H1 (cell line): ENCODE measurements at regions not wholly inside any gene's neighbourhood (a gene's known extent, or its start where the extent isn't known, plus 50 kb on each side); places are given as distances from the start of the nearest gene placed in this dataset.

ENCODE experiments used
- CTCF ChIA-PET: fragments of 300-600 bp; sonication (Branson Sonifier 250); formaldehyde crosslinking; loops from one replicate; lab custom pipeline; 2021; ENCODE audit not compliant: partially characterized antibody; lab: Charles Lee
- POLR2A ChIA-PET: fragments of 300-600 bp; sonication (Branson Sonifier 250); formaldehyde crosslinking; loops from one replicate; lab custom pipeline; 2021; ENCODE audit warnings: inconsistent platforms; ENCODE audit not compliant: partially characterized antibody; lab: Charles Lee
- DNase-seq, 2 experiments: peaks; one replicate each; pipeline versions ENCODE4 v3.0.0 to v3.0.0-alpha.2; 2010 to 2022; ENCODE audit warnings: low spot score in 2 of 2, low read depth in 1 of 2, mixed read lengths in 1 of 2
- FAIRE-seq: peaks from 2 replicates; lab custom pipeline; 2011; peaks lifted over from hg19 to GRCh38; lab: Jason Lieb, UNC
- H2AFZ ChIP-seq: 2 replicates; pipeline ENCODE4 v1.8.1; 2012; ENCODE audit warnings: low read length, inconsistent platforms
- H2AK5ac ChIP-seq: 2 replicates; pipeline ENCODE4 v1.6.1; 2013; ENCODE audit warnings: low read depth, low read length
- H2BK120ac ChIP-seq: replicated peaks from 2 replicates; pipeline ENCODE3; 2013; ENCODE audit warnings: low read depth, low read length, inconsistent platforms
- H2BK12ac ChIP-seq: 2 replicates; pipeline ENCODE4 v1.6.1; 2013; ENCODE audit warnings: low read depth, low read length
- H2BK15ac ChIP-seq: 2 replicates; pipeline ENCODE4 v1.6.1; 2013; ENCODE audit warnings: low read length
- H2BK20ac ChIP-seq: 2 replicates; pipeline ENCODE4 v1.6.1; 2013; ENCODE audit warnings: low read length
- H2BK5ac ChIP-seq: 2 replicates; pipeline ENCODE4 v1.6.1; 2013; ENCODE audit warnings: low read depth, low read length
- H3K14ac ChIP-seq: 2 replicates; pipeline ENCODE4 v1.6.1; 2013; ENCODE audit warnings: inconsistent platforms; ENCODE audit not compliant: insufficient read length
- H3K18ac ChIP-seq: 2 replicates; pipeline ENCODE4 v1.6.1; 2013; ENCODE audit warnings: low read length; ENCODE audit errors: extremely low read depth
- H3K23ac ChIP-seq: 2 replicates; pipeline ENCODE4 v1.6.1; 2013; ENCODE audit warnings: inconsistent platforms; ENCODE audit not compliant: insufficient read length
- H3K23me2 ChIP-seq: 2 replicates; pipeline ENCODE4 v1.6.1; 2013; ENCODE audit warnings: low read depth, low read length
- H3K27ac ChIP-seq: 2 replicates; pipeline ENCODE4 v1.6.1; 2011; ENCODE audit warnings: low read depth, low read length, inconsistent platforms
- H3K27me3 ChIP-seq, 4 experiments: replicated peaks in 1 of 4; 1 replicate in 1 of 4; 2 replicates in 3 of 4; pipeline versions ENCODE4 v1.6.1 to v1.8.1; 2011 to 2013; ENCODE audit warnings: low read length in 3 of 4, mild to moderate bottlenecking in 3 of 4, inconsistent platforms in 2 of 4, mixed read lengths in 2 of 4, moderate library complexity in 1 of 4; ENCODE audit not compliant: control insufficient read depth in 3 of 4, insufficient read depth in 3 of 4; ENCODE audit errors: extremely low read depth in 1 of 4
- H3K36me3 ChIP-seq, 4 experiments: 2 replicates each; pipeline versions ENCODE4 v1.6.1 to v1.8.1; 2011 to 2013; ENCODE audit warnings: mild to moderate bottlenecking in 4 of 4, low read length in 3 of 4, moderate library complexity in 2 of 4, control low read depth in 1 of 4, inconsistent platforms in 1 of 4; ENCODE audit not compliant: insufficient read depth in 4 of 4, control insufficient read depth in 2 of 4
- H3K4ac ChIP-seq: replicated peaks from 2 replicates; pipeline ENCODE3; 2013; ENCODE audit warnings: low read length, low read depth, mixed read lengths, inconsistent platforms; ENCODE audit not compliant: insufficient read length
- H3K4me1 ChIP-seq, 4 experiments: replicated peaks in 1 of 4; 1 replicate in 1 of 4; 2 replicates in 3 of 4; pipeline versions ENCODE4 v1.6.1 to v1.8.1; 2011 to 2013; ENCODE audit warnings: low read length in 3 of 4, inconsistent platforms in 2 of 4, mixed read lengths in 1 of 4; ENCODE audit not compliant: insufficient read depth in 4 of 4, control insufficient read depth in 3 of 4
- H3K4me2 ChIP-seq, 2 experiments: 2 replicates each; pipeline versions ENCODE4 v1.6.1 to v1.8.1; 2011 to 2013; ENCODE audit warnings: low read depth in 2 of 2, low read length in 2 of 2, control low read depth in 1 of 2, inconsistent platforms in 1 of 2, mild to moderate bottlenecking in 1 of 2; ENCODE audit not compliant: insufficient read depth in 1 of 2
- H3K4me3 ChIP-seq, 4 experiments: fragments of 200-600, 300-600 bp in 1 of 4; sonication (generic), shearing (Covaris generic), sonication (Bioruptor Twin) in 1 of 4; 2 replicates each; pipeline versions ENCODE4 v1.5.1 to v1.8.1; 2011 to 2016; ENCODE audit warnings: low read length in 4 of 4, low read depth in 3 of 4, control low read depth in 2 of 4, inconsistent platforms in 2 of 4, mild to moderate bottlenecking in 2 of 4, mixed read lengths in 1 of 4, moderate library complexity in 1 of 4; ENCODE audit not compliant: insufficient read depth in 2 of 4; ENCODE audit errors: extremely low read depth in 1 of 4
- H3K56ac ChIP-seq: replicated peaks from 2 replicates; pipeline ENCODE3; 2013; ENCODE audit warnings: low read depth, mild to moderate bottlenecking, mixed read lengths, low read length, inconsistent platforms; ENCODE audit not compliant: insufficient read length
- H3K79me1 ChIP-seq: 2 replicates; pipeline ENCODE4 v1.6.1; 2013; ENCODE audit warnings: low read depth, low read length, control low read depth
- H3K79me2 ChIP-seq, 2 experiments: 2 replicates each; pipeline versions ENCODE4 v1.6.1 to v1.8.1; 2012 to 2013; ENCODE audit warnings: low read length in 2 of 2, mild to moderate bottlenecking in 2 of 2, inconsistent platforms in 1 of 2; ENCODE audit not compliant: insufficient read depth in 2 of 2, control insufficient read depth in 1 of 2
- H3K9ac ChIP-seq, 4 experiments: replicated peaks in 1 of 4; 1 replicate in 1 of 4; 2 replicates in 3 of 4; pipeline versions ENCODE4 v1.6.1 to v1.8.1; 2011 to 2013; ENCODE audit warnings: low read depth in 3 of 4, low read length in 3 of 4, control low read depth in 2 of 4, mild to moderate bottlenecking in 2 of 4, moderate library complexity in 2 of 4, inconsistent platforms in 1 of 4; ENCODE audit errors: extremely low read depth in 1 of 4
- H3K9me3 ChIP-seq, 2 experiments: 2 replicates each; pipeline versions ENCODE4 v1.6.1 to v1.8.1; 2012 to 2013; ENCODE audit warnings: mild to moderate bottlenecking in 2 of 2, moderate library complexity in 2 of 2, control low read depth in 1 of 2, inconsistent platforms in 1 of 2, low read depth in 1 of 2, low read length in 1 of 2, mixed read lengths in 1 of 2; ENCODE audit not compliant: insufficient read depth in 2 of 2
- H4K20me1 ChIP-seq, 2 experiments: replicated peaks in 1 of 2; 2 replicates each; pipeline versions ENCODE3 to v1.8.1; 2011 to 2013; ENCODE audit warnings: inconsistent platforms in 2 of 2, low read length in 2 of 2, mild to moderate bottlenecking in 1 of 2; ENCODE audit not compliant: insufficient read depth in 2 of 2, control insufficient read depth in 1 of 2
- H4K5ac ChIP-seq: 2 replicates; pipeline ENCODE4 v1.6.1; 2013; ENCODE audit warnings: low read length, low read depth, mixed read lengths, inconsistent platforms; ENCODE audit not compliant: insufficient read length
- H4K8ac ChIP-seq: 2 replicates; pipeline ENCODE4 v1.8.0; 2013; ENCODE audit warnings: mild to moderate bottlenecking, moderate library complexity, low read length, inconsistent platforms; ENCODE audit not compliant: insufficient read depth; ENCODE audit errors: extremely low read depth
- H4K91ac ChIP-seq: replicated peaks from 2 replicates; pipeline ENCODE3; 2013; ENCODE audit warnings: low read length, mixed read lengths, inconsistent platforms; ENCODE audit not compliant: insufficient read length
- ASH2L ChIP-seq: fragments of 200-600, 300-600 bp; sonication (generic); IDR thresholded peaks from one replicate; pipeline ENCODE4 v1.7.1; 2017; ENCODE audit warnings: low read length
- CBX5 ChIP-seq: fragments of 300-800, 300-1000 bp; sonication (generic); IDR thresholded peaks from 2 replicates; pipeline ENCODE4 v1.7.1; 2016; ENCODE audit warnings: antibody characterized with exemption, low read length, low read depth
- CHD2 ChIP-seq: IDR thresholded peaks from 2 replicates; pipeline ENCODE4 v1.6.1; 2012; ENCODE audit warnings: low read length, improper control_type of control experiment
- GABPA ChIP-seq: IDR thresholded peaks from 2 replicates; pipeline ENCODE4 v1.6.1; 2011; ENCODE audit warnings: mild to moderate bottlenecking, low read length, moderate library complexity, borderline replicate concordance; ENCODE audit not compliant: insufficient read depth
- GTF2F1 ChIP-seq: IDR thresholded peaks from 2 replicates; pipeline ENCODE4 v1.6.1; 2012; ENCODE audit warnings: low read depth, low read length, improper control_type of control experiment, borderline replicate concordance
- PHF8 ChIP-seq: fragments of 200-600 bp; sonication (generic); conservative IDR thresholded peaks from 2 replicates; pipeline ENCODE4 v1.7.1; 2012; ENCODE audit warnings: low read depth, mild to moderate bottlenecking, inconsistent platforms, low read length, moderate library complexity
- POLR2AphosphoS5 ChIP-seq: IDR thresholded peaks from 2 replicates; pipeline ENCODE4 v1.6.1; 2011; ENCODE audit warnings: low read depth, low read length
- RBBP5 ChIP-seq: IDR thresholded peaks from 2 replicates; pipeline ENCODE4 v1.7.1; 2012; ENCODE audit warnings: low read depth, mild to moderate bottlenecking, inconsistent platforms, low read length, moderate library complexity, borderline replicate concordance
- SIRT6 ChIP-seq: IDR thresholded peaks from one replicate; pipeline ENCODE4 v1.7.1; 2012; ENCODE audit warnings: low read length, inconsistent platforms
- SP4 ChIP-seq: IDR thresholded peaks from 2 replicates; pipeline ENCODE4 v1.6.1; 2012; ENCODE audit warnings: low read length, inconsistent platforms
- SRF ChIP-seq: IDR thresholded peaks from 2 replicates; pipeline ENCODE4 v1.6.1; 2011; ENCODE audit warnings: mild to moderate bottlenecking, low read depth, low read length, moderate library complexity
- TCF12 ChIP-seq: IDR thresholded peaks from 2 replicates; pipeline ENCODE4 v1.6.1; 2011; ENCODE audit warnings: low read depth, mild to moderate bottlenecking, low read length
- WGBS, 2 experiments: shearing (Covaris generic) in 1 of 2; methylation state at CpG; one replicate each; pipeline versions ENCODE4 v1.1.6 to v1.1.7; 2013 to 2015; ENCODE audit warnings: low lambda C conversion rate in 2 of 2, mixed read lengths in 2 of 2, inconsistent platforms in 1 of 2, low coverage in 1 of 2, missing lambda C conversion rate in 1 of 2; ENCODE audit not compliant: insufficient replicate concordance in 2 of 2, insufficient coverage in 1 of 2, insufficient read length in 1 of 2; ENCODE audit errors: extremely low coverage in 1 of 2, missing lambda C conversion rate in 1 of 2; 5-methylcytosine and 5-hydroxymethylcytosine counted together
- TF ChIP-seq, protein P1 (sequence below): IDR thresholded peaks from 2 replicates; pipeline ENCODE4 v1.6.1; 2011; ENCODE audit warnings: low read length, improper control_type of control experiment

DNA sequence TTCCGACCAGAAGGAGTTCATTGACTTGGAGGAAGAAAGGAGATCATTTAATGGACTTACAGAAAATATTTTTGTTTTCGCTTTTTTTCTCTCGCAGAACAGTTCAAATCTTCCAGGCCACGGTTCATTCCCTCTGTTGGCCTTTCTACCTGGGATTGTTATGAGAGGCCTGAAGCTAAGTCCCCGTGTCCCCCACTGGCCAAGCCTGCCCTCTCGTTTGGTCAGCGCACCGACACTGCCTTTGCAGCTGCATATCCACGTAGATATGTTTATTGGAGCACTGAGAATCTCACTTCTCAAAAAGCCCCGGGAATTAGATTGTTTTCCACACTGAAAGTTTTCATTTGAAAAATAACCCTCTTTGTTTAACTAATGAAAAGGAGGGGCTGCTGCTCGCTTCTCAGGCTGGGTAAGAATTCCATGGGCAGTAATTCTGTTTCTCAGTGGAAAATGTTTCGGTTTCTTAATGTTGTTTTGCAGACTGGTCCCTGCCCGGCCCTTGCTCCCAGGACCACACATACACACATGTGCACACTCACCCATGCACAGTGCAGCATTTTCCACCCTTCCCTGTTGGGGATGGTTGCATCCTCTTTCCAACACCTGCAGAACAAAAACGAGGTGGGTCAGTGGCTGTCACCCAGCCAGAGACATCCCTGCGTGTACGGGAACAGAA, 655.7 kb downstream of the BNC2 start:
- peaks cover 0 to 3% (median 2%) of the 10 kb centered on the region in 4 experiments; a peak in 1 of 7 replicates for H3K4me1 ChIP-seq
- no peak overlapping the region for H3K4me3 ChIP-seq
- H2BK120ac ChIP-seq, result no peak overlapping the region
- POLR2A ChIA-PET, result no interaction called here
- no peak overlapping the region for H3K27ac ChIP-seq
- H3K18ac ChIP-seq, result no peak overlapping the region
- H4K91ac ChIP-seq, result no peak overlapping the region
- DNase-seq, result no peak
- H3K36me3 ChIP-seq, result no peaks in the 10 kb centered on the region
- no peak overlapping the region for H2BK20ac ChIP-seq
- H3K4me2 ChIP-seq, result no peak overlapping the region
- H4K8ac ChIP-seq, result no peak overlapping the region
- H3K14ac ChIP-seq, result no peak overlapping the region
- no peak overlapping the region for H3K4ac ChIP-seq
- H2AK5ac ChIP-seq, result no peak overlapping the region
- no peaks in the 10 kb centered on the region for H3K9me3 ChIP-seq
- no peak for FAIRE-seq
- WGBS, 2 experiments, result 83% methylated on average over 16 of the region's 16 CpGs; no CpG with 5 or more reads in 1 of the 2 experiments
- H3K56ac ChIP-seq, result no peak overlapping the region
- H2BK12ac ChIP-seq, result no peak overlapping the region
- 0 out of 2 replicates have a peak, but pooled peaks cover 2% of the 10 kb centered on the region for H3K79me1 ChIP-seq
- no peaks in the 10 kb centered on the region for H3K27me3 ChIP-seq
- TF ChIP-seq TCF12 (no peak), PHF8 (no peak), CBX5 (no peak), SP4 (no peak), GTF2F1 (no peak), GABPA (no peak), CHD2 (no peak), ASH2L (no peak), SRF (no peak), SIRT6 (no peak), RBBP5 (no peak), POLR2AphosphoS5 (no peak)
- TF ChIP-seq, protein P1, sequence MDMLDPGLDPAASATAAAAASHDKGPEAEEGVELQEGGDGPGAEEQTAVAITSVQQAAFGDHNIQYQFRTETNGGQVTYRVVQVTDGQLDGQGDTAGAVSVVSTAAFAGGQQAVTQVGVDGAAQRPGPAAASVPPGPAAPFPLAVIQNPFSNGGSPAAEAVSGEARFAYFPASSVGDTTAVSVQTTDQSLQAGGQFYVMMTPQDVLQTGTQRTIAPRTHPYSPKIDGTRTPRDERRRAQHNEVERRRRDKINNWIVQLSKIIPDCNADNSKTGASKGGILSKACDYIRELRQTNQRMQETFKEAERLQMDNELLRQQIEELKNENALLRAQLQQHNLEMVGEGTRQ, result no peak
- no peak overlapping the region for H4K5ac ChIP-seq
- CTCF ChIA-PET, result interaction anchor here (0.7 to 1.0 kb wide), 2 partner anchors 12 to 460 kb away, joined by 3 read pairs; no protein-coding TSS in a partner anchor
- no peak overlapping the region for H3K9ac ChIP-seq
- H2BK15ac ChIP-seq, result no peak overlapping the region
- no peak overlapping the region for H2BK5ac ChIP-seq
- no peaks in the 10 kb centered on the region for H4K20me1 ChIP-seq
- no peak overlapping the region for H3K23ac ChIP-seq
- H3K23me2 ChIP-seq, result no peaks in the 10 kb centered on the region
- H3K79me2 ChIP-seq, result no peaks in the 10 kb centered on the region
- no peak overlapping the region for H2AFZ ChIP-seq
